ENCODE measurements at regions not wholly inside any gene's neighbourhood (a gene's known extent, or its start where the extent isn't known, plus 50 kb on each side); places are given as distances from the start of the nearest gene placed in this dataset.

GRCh38 chr6:168223755-168224154, 95.8 kb downstream of the DACT2 start:
- TF ChIP-seq POLR2A (IDR thresholded peaks at IDR 0.05) (no peak), CTCF (IDR thresholded peaks at IDR 0.05) (no peak), POLR2AphosphoS5 (IDR thresholded peaks at IDR 0.05) (no peak)

All from stomach (tissue), 4 donors.